ENCODE measurements at regions not wholly inside any gene's neighbourhood (a gene's known extent, or its start where the extent isn't known, plus 50 kb on each side); places are given as distances from the start of the nearest gene placed in this dataset.

- H3K9me2 ChIP-seq (ENCODE audit: insufficient read depth) = peaks cover 3% of the 10 kb centered on the region; the same call in 1 of the 2 replicates
- Mint-ChIP-seq H3K9me3 (peaks cover 94% of the 10 kb centered on the region), H3K27me3 (ENCODE audit: insufficient read depth, low read depth, poor library complexity) (no peaks in the 10 kb centered on the region), H3K4me1 (no peaks in the 10 kb centered on the region), H3K4me3 (no peak overlapping the region), H3K27ac (no peak overlapping the region), H3K36me3 (ENCODE audit: low read depth) (peaks cover 36% of the 10 kb centered on the region; the same call in 2 of the 3 replicates)
- no peaks in the 10 kb centered on the region for H4K20me1 ChIP-seq (replicated peaks; ENCODE audit: insufficient read depth)
- peaks cover 13% of the 10 kb centered on the region; the same call in 1 of the 2 replicates for H3K4me1 ChIP-seq (ENCODE audit: insufficient read depth)
- no peaks in the 10 kb centered on the region for H3K27me3 ChIP-seq (ENCODE audit: insufficient read depth)
- TF ChIP-seq CREB1 (CRISPR knock-in tag; IDR thresholded peaks at IDR 0.05; ENCODE audit: low read depth) (no peak), CTCF (conservative IDR thresholded peaks at IDR 0.05; ENCODE audit: low read depth in 2 of 2) (no peak), REST (IDR thresholded peaks at IDR 0.05; ENCODE audit: unreplicated experiment) (no peak), ZNF331 (CRISPR knock-in tag; IDR thresholded peaks at IDR 0.05; ENCODE audit: low read depth) (no peak), POLR2AphosphoS5 (IDR thresholded peaks at IDR 0.05; ENCODE audit: low read depth) (no peak), EZH2phosphoT487 (IDR thresholded peaks at IDR 0.05; ENCODE audit: unreplicated experiment) (no peak), JUNB (IDR thresholded peaks at IDR 0.05; ENCODE audit: unreplicated experiment) (no peak), ZNF462 (CRISPR knock-in tag; IDR thresholded peaks at IDR 0.05) (no peak), ETS1 (IDR thresholded peaks at IDR 0.05) (no peak), NANOG (IDR thresholded peaks at IDR 0.05; ENCODE audit: borderline replicate concordance) (no peak), EZH2 (IDR thresholded peaks at IDR 0.05; ENCODE audit: low read depth, unreplicated experiment) (no peak), ZNF114 (CRISPR knock-in tag; IDR thresholded peaks at IDR 0.05) (no peak), STAT1 (IDR thresholded peaks at IDR 0.05; ENCODE audit: unreplicated experiment) (no peak)
- DNase-seq (ENCODE audit: low spot score) = peak; percentile 39
- H3F3A ChIP-seq (replicated peaks; ENCODE audit: low read depth) = no peaks in the 10 kb centered on the region
- H3K79me2 ChIP-seq (replicated peaks; ENCODE audit: insufficient read depth) = no peaks in the 10 kb centered on the region
- H3K4me2 ChIP-seq = no peak overlapping the region; the same call in 1 of the 2 replicates
- peak overlapping the region; percentile 86 for H3K27ac ChIP-seq (ENCODE audit: low read depth)
- peaks cover 4% of the 10 kb centered on the region; the same call in 1 of the 2 replicates for H3K36me3 ChIP-seq (ENCODE audit: insufficient read depth)
- 0 out of 2 replicates have a peak overlapping the region, but pooled peaks have one; percentile 9 for H3K4me3 ChIP-seq
- ATAC-seq = no peak
- no peak overlapping the region for H2AFZ ChIP-seq
Measured at GRCh38 chr12:126233625-126234024, 1168.4 kb downstream of the AACS start.
